ENCODE measurements at regions not wholly inside any gene's neighbourhood (a gene's known extent, or its start where the extent isn't known, plus 50 kb on each side); places are given as distances from the start of the nearest gene placed in this dataset.
A peak's percentile ranks its signal among the peaks of the same experiment; 100 is the strongest.

DNA sequence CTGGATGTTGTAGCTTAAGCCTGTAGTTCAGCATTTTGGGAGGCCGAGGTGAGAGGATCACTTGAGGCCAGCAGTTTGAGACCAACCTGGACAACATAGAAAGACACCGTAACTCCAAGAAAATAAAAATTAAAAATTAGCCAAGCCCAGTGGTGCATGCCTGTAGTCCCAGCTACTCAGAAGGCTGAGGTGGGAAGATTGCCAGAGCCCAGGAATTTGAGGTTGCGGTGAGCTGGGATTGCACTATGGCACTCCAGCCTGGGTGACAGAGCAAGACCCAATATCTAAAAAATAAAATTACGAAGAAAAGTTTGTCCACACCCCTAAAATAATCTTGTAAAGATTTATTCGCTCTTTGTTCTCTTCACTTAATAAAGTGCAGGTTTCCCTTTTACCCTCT, 951.0 kb downstream of the TYW1 start:
- DNase-seq (ENCODE audit: low read depth in 4 of 4, low spot score in 3 of 4) = no peak

DNA sequence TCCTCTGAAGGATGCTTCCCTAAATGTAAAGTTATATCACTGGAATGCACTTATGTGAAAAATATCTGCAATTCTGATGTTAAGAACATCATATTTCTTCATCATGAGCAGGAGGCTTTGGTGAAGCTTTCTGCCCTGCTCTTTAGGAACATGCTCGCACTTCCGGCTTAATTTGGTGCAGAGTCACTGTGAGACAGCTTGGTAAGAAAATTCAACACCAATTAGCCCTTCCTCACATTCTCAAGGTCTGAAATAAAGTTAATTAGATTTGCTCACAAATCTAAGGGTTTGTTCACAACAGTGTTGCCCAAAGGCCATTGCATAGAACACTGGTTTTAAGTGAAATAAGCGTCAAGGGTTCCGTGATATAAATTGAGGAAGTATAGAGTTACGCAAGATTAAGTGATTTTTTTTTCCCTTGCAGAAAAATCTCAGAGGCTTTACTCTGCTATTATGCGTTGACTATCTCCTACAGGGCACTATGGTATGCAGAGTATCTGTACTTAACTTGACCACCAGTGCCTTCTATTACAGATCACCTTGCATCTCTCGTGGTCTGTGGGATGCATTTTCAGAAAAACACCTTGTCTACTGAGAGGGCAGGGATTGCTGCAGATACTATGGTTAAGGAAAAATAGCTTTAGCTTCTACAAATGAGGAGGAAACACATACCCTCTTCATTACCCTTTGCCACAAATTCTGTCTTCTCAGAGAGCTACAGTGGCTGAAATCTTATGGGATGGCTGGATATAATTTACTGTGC, 953.9 kb downstream of the TYW1 start:
- DNase-seq (ENCODE audit: low read depth in 4 of 4, low spot score in 3 of 4) = no peak

DNA sequence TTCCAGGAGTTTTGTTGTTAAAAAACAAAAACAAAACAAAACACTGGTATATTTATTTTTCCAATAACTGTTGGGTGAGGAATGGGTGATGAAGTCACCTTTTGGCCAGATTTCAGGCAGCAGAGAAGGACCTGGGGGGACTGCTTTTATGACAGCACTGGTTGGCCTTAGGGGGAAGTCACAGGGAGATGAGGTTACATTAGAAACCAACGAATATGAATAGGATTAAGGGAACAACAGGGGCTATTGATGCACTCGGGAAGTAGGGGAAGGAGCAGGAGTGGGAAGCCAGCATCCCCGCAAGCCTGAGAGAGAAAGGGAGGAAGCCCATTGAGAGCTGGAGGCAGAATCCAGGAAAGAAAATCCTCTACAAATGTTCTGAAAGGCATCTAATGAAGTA, 958.4 kb downstream of the TYW1 start:
- DNase-seq (ENCODE audit: low read depth in 4 of 4, low spot score in 3 of 4) = no peak

DNA sequence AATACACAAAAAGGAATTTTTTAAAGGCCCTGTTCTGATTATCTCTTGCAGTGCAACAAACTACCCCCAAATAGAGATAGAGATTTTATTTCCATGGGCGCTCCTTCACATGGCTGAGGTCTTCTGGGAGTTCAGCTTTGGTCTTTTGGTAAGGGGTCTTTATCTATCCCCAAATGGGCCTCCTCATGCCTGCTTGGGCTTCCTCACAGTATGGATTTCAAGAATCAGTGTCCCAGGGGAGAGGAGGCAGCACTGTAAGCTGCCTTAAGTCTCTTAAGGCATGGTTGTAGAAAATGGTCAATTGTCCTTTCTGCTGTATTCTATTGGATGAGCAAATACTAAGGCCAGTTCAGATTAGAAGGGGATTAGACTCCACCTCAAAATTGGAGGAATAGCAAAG, 966.2 kb downstream of the TYW1 start:
- DNase-seq (ENCODE audit: low read depth in 4 of 4, low spot score in 3 of 4) = no peak

DNA sequence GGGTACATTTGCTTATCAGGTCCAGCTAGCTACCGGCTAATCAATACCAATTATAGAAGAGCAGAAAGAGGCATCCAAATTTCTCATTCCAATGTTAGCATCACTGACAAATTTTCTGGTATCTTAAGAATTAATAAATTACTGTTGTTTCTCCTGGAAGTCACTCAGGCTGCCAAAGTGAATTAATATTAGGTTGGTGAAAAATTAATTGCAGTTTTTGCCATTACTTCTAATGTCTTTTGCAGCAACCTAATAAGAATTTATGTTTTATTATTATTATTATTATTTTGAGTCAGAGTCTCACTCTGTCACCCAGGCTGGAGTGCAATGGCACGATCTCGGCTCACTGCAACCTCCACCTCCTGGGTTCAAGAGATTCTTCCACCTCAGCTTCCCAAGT, 979.9 kb downstream of the TYW1 start:
- no peak for DNase-seq (ENCODE audit: low read depth in 4 of 4, low spot score in 3 of 4)

DNA sequence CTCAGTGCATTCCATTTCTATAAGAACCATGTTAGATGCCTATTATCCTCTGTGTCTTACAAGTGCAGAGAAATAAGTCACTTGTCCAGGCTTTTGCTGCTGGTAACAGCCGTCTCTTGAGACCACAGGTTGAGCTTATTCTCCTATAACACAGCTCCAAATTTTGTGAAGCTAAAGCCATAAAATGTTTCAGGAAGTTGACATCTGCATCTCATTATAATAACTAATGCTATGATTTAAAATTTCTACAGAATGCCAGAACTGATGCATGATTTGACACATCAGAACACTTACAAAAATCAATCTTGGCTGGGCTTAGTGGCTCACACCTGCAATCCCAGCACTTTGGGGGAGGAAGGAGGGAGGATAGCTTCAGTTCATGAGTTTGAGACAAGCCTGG, 986.9 kb downstream of the TYW1 start:
- DNase-seq (ENCODE audit: low read depth in 4 of 4, low spot score in 3 of 4) = no peak

DNA sequence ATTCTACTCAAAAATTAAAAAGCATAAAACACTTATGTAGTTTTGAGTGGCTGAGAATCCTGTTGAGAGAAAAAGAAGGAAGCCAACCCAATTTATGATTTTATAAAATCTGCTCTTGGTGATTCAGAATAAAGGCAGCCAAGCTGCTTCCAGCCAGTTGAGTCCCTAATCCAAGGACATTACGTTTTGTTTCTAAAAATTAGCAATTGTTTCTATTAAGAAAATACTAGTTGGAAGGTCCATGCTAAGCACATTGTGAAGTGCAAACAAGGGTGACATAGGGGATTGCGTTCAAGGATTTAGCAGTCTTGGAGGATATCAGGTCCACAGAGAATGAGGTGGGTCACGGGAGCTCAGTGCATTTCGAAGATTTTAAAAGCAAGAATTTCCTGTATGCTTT, 987.7 kb downstream of the TYW1 start:
- DNase-seq (ENCODE audit: low read depth in 4 of 4, low spot score in 3 of 4) = no peak

DNA sequence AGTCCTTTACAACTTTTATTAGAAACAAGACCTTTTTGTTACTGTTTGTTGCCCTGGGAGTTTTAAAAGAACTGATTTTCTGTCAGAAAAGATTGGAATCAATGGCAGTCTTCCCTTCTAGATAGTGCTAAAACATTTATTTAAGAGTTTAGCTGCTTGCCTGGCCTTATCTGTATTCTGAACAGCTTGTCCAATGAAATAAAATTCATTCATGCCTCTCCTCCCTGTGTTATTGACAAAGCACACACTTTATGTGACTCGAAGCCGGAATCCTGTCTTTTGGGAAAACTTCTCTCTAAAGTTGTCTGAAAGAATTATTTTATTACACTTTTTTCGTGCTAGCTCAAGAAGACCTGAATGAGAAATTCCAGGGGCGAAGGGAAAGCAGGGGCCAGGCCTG, 992.5 kb downstream of the TYW1 start:
- no peak for DNase-seq (ENCODE audit: low read depth in 4 of 4, low spot score in 3 of 4)

DNA sequence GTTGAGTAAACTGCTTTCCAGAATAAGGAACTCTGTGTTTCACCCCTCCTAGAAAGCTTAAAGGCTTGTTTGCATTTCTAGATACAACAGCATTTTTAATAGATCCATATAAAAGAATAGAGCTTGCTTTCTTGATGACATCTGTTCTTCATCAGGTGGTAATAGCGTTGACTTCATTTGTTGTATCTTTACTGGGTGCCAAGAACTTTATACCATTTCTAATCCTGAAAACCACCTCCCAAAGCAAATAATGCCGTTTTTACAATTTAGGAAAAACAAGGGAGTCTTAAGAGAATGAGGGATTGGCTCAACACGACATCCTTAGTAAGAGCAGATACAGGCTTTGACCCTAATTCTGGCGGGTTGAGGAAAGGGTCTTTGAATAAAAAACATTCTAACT, 993.4 kb downstream of the TYW1 start:
- no peak for DNase-seq (ENCODE audit: low read depth in 4 of 4, low spot score in 3 of 4)

DNA sequence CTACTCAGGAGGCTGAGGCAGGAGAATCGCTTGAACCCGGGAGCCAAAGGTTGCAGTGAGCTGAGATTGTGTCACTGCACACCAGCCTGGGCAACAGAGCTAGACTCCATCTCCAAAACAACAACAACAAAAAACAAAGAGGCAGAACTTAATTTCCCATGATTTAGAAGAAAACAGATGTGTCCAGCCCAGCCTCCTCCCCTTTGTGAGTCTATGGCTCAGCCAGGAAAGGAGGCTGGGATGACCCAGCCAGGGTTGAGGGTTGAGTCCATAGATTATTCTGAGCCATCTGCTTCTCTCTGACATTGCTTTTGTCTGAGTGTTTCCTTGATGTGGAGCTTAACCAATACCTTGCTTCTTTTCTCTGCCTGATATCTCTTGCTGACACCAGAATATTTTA, 994.1 kb downstream of the TYW1 start:
- DNase-seq (ENCODE audit: low read depth in 4 of 4, low spot score in 3 of 4) = no peak

DNA sequence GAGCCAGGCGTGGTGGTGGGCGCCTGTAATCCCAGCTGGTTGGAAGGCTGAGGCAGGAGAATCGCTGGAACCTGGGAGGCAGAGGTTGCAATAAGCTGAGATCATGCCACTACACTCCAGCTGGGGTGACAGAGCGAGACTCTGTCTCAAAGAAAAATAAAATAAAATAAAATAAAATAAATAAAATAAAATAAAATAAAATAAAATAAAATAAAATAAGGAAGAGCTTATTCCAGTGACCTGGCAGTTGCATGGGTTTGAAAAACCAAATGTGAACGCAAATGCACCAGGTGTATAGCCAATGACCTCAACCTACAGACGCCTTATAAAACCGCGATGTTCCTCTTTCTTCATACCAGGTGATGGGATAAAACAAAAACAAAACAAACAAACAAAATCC, 995.7 kb downstream of the TYW1 start:
- no peak for DNase-seq (ENCODE audit: low read depth in 4 of 4, low spot score in 3 of 4)

DNA sequence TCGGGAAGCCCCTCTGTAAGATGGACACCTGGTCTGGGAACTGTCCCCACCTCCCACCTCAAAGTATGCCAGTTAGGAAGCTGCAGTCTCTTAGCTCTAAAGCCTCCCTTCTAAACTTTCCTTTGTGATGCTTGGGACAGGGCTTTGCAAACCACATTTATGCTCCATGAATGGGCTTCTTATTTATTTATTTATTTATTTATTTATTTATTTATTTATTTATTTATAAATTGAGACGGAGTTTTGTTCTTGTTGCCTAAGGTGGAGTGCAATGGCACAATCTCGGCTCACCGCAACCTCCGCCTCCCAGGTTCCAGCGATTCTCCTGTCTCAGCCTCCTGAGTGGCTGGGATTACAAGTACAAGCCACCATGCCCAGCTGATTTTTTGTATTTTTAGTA, 1009.4 kb downstream of the TYW1 start:
- no peak for DNase-seq (ENCODE audit: low read depth in 4 of 4, low spot score in 3 of 4)

DNA sequence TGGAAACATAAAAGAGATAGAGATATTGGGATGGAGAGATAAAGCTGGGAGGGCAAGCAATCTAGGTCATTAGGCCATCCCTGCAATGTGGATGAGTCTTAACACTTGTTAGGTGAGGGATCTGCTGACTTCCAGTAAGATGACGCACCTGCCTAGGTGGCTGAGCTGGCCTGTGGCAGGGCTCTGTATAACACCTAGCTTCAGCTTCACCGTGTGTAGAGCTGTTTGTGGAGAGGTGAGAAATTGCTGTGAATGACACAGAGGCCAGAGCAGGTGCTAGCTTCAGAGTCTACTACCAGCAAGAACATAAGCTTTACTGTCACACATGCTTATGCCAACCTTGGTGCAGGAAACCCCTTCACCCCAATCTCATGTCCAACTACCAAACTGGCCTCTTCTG, 1010.0 kb downstream of the TYW1 start:
- no peak for DNase-seq (ENCODE audit: low read depth in 4 of 4, low spot score in 3 of 4)

DNA sequence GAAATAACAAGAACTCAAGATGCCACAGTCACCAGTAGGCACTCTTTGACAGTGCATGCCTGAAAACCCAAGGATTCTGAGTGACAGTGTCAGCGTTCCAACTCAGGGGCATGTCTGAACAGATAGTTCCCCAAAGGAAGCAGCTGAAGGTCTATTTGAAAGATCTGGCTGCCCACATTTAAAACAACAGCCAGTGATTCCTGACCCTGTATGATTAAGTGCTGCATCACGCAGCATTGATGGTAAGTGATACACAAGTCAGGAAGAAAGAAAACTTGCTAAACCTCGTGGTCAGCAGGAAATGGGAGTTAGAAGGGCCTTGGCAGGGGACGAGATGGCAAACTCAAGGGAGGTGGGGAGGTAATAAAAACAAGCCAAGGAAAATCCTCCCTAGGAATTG, 1013.1 kb downstream of the TYW1 start:
- no peak for DNase-seq (ENCODE audit: low read depth in 4 of 4, low spot score in 3 of 4)

DNA sequence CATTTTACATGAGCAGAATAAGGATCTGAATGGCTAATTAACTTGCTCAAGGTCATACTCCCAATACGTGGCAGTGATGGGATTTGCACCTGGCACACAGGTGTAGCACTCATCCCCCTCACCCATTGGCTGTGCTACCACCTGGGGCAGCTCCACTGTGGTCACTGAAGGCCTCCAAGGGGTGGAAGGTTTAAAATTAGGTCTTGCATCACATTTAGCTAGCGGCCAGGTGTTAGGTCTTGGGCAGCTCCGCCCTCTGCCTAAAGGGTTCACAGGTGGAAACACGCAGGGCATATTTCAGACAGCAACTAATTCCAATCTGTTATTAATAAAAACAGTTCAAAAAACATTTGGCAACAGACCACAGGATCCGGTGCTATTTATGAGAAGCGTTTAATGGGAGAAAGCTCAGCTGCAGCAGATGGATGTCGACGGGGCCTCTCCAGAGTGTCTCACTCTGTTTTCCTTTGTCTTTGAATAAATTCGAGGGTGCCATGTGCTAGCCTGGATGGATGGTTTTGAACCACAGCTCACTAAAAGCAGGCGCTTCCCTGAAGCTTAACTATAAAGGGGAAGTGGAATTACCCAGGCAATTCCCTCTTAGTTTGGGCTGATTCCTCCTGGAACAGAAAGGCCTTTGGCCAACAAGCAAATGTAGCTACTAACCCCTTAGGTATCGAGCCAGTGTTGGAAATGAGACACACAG, 1017.6 kb downstream of the TYW1 start:
- DNase-seq (ENCODE audit: low read depth in 4 of 4, low spot score in 3 of 4) = no peak

DNA sequence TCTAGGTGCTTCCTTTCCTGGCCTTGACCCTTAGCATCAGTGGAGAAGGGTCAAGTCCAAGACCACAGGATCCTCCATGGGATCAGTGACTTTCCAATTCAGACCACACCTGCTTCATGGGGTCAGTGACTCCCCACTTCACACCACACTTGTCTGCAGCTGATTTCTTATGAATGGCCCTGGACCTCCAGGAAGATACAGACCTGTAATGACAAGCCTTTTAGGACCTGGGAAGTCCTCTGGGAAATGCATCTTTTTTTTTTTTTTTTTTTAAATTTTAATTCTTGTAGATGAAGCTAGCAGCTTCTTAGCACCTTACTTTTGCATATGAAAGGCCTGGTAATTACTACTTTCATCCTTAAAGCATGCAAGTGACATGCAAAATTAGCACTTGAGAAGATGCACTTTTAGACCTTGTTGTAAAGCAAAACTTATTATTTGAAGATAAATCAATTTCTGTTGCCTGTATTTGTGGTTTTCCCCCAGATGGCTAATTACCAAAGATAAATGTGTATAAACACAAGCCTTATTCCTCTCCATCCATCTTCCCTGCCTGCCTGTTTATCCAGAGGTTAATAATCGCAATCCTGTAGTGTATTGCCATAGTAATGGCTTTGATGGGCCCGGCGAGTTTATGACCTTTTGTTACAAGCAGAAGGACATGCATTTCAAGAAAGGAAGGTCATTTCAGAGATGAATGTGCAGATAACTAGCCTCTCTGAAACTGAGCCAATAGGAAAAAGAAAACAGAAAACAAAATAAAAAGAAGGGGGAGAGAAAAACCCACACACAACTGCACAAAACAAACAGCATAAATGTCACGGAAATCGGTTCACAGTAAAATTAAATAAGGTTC, 1018.7 kb downstream of the TYW1 start:
- peak; percentile 54 to 68 (median 64) for DNase-seq (ENCODE audit: low read depth in 4 of 4, low spot score in 3 of 4)

DNA sequence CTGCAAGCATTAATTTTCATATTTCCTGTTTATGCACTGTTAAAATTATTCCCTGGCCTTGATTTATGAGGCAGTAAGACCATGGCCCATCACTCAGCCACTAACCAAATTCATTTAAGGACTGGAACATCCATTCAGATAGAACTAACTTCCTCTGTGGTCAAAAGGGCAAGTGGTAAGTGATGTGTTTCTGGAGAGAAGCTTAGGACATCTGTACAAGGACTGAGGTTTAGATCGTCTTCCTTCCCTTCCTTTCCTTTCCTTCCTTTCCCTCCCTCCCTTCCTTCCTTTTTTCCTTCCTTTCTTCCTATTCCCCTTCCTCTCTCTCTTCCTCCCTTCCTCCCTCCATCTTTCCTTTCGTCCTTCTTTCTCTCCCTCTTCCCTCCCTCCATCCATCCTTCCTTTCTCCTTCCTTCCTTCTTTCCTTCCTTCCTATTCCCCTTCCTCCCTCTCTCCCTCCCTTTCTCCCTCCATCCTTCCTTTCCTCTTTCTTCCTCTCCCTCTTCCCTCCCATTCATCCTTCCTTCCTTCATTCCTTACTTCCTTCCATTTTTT, 1019.4 kb downstream of the TYW1 start:
- DNase-seq (ENCODE audit: low read depth in 4 of 4, low spot score in 3 of 4) = peak in 2 of 4 donors; percentile 36 to 40

DNA sequence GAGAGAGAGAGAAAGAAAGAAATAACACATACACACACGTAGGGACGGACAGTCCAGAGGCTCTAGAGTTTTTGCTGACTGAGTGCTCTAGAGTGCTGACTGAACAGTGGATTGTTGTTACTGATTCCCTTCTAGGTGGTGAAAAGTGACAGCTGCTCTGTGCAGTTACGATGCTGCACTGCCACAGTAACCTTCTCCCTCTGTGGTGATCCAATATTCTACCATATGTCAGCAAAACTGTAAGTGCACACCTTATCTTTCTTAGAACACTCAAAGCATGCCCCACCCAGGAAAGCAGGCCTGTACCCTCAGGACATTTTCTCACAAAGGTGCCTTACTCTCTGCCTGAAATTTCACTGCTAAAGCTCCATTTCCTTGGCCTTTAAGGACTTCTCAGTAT, 1023.5 kb downstream of the TYW1 start:
- no peak for DNase-seq (ENCODE audit: low read depth in 4 of 4, low spot score in 3 of 4)

DNA sequence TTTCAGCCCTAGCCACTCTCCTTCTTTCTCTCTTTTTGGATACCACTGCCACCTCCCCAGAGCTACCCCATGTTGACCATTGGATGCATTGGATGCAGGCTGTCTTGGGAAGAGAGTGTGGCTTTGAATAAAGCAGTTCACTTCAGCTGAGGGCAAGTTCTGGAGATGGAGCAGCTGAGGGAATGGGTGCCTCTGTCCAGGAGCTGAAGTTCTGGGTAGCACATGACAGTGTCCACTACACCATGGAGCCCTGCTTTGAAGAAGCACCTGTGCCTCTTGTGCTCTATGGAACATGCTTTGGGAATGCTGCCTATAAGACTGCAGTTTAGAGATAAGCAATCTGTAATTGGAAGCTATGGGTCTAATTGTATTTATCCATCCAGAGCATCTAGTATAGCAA, 1028.7 kb downstream of the TYW1 start:
- no peak for DNase-seq (ENCODE audit: low read depth in 4 of 4, low spot score in 3 of 4)

DNA sequence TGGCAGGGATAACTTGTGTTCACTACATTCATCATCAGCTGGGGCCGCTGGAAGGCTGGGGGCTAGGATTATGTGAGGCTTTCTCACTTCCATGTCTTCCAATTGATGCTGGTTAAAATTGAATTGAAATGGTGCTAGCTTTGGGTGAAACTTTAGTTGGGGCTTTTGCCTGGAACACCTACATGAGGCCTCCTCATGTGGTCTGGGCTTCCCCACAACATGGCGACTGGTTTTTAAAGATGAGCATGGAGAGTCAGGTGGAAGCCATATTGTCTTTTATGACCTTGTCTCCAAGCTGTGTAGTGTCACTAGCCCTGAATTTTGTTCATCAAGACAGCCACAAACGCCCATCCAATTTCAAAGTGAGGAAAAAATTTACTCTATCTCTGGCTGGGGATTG, 1033.9 kb downstream of the TYW1 start:
- no peak for DNase-seq (ENCODE audit: low read depth in 4 of 4, low spot score in 3 of 4)

DNA sequence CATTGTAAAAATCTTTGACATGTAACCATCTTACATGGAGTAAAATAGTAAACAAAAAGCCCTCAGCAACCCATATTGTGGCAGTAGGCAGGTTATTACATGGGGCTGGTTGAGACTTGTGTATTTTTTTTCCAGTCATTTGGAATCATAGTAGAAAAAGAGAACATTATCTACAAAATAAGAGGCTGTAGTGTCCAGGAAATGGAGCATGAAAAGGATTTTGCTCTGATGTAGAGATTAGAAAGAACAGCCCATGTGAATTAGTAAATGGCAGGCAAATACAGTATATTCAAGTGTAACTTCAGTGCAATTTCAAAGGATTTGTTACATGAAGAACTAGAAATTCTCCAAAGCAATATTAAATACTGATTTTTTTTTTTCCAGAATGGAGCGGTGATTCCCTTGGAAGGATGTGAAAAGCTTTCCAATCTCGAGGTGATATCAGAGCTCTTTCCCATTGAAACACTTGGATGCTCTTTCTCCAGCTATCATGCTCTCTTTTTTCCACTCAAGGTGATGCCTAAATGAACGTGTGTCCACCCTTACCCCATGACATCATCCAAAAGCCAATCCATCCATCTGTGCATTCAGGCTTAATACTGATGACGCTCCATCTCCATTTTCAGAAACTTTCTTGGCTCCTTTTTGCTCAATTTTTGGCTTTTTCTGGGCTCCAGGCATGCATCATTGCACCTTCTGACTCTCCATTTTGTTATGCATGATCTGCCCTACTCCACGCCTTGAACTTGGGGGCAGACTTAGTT, 1034.7 kb downstream of the TYW1 start:
- no peak for DNase-seq (ENCODE audit: low read depth in 4 of 4, low spot score in 3 of 4)

All from left renal pelvis (tissue), 4 donors.